ENCODE measurements at regions not wholly inside any gene's neighbourhood (a gene's known extent, or its start where the extent isn't known, plus 50 kb on each side); places are given as distances from the start of the nearest gene placed in this dataset.
A peak's percentile ranks its signal among the peaks of the same experiment; 100 is the strongest.

- TF ChIP-seq ZBTB14 (CRISPR knock-in tag; IDR thresholded peaks at IDR 0.05) = no peak
- TF ChIP-seq TEAD3 (CRISPR knock-in tag; optimal IDR thresholded peaks at IDR 0.05; ENCODE audit: borderline replicate concordance) = peak; percentile 18
- TF ChIP-seq ZNF317 (CRISPR knock-in tag; IDR thresholded peaks at IDR 0.05) = no peak
- TF ChIP-seq ATAD3A (CRISPR knock-in tag; IDR thresholded peaks at IDR 0.05) = no peak
- no peak for TF ChIP-seq RAD51 (IDR thresholded peaks at IDR 0.05; ENCODE audit: borderline replicate concordance)
- no peak for TF ChIP-seq ARNTL (CRISPR knock-in tag; IDR thresholded peaks at IDR 0.05)
- peak; percentile 50; the same call in 1 of the 2 replicates for TF ChIP-seq ZKSCAN8 (CRISPR knock-in tag; IDR thresholded peaks at IDR 0.05; ENCODE audit: borderline replicate concordance)
- TF ChIP-seq ZNF800 (CRISPR knock-in tag; IDR thresholded peaks at IDR 0.05) = no peak
- no peak for TF ChIP-seq ZNF569 (CRISPR knock-in tag; IDR thresholded peaks at IDR 0.05; ENCODE audit: borderline replicate concordance)
- TF ChIP-seq JUND (CRISPR knock-in tag; IDR thresholded peaks at IDR 0.05) = no peak
- no peak for TF ChIP-seq TOE1 (CRISPR knock-in tag; IDR thresholded peaks at IDR 0.05)
- TF ChIP-seq MLXIP (CRISPR knock-in tag; IDR thresholded peaks at IDR 0.05; ENCODE audit: borderline replicate concordance) = no peak
- TF ChIP-seq ARNT (IDR thresholded peaks at IDR 0.05) = no peak
- TF ChIP-seq PRDM4 (CRISPR knock-in tag; IDR thresholded peaks at IDR 0.05; ENCODE audit: borderline replicate concordance) = no peak
- no peak for TF ChIP-seq GFI1 (CRISPR knock-in tag; IDR thresholded peaks at IDR 0.05; ENCODE audit: borderline replicate concordance)
- TF ChIP-seq SOX13 (IDR thresholded peaks at IDR 0.05) = no peak
- peak in 1 of 2 experiments; percentile 32; a peak in 1 of 4 replicates for TF ChIP-seq SOX13 (CRISPR knock-in tag; conservative IDR thresholded peaks at IDR 0.05 in 1 of 2, IDR thresholded peaks at IDR 0.05 in 1 of 2)
- peak; percentile 36; the same call in 1 of the 2 replicates for TF ChIP-seq HDAC2 (CRISPR knock-in tag; IDR thresholded peaks at IDR 0.05)
- TF ChIP-seq HNRNPLL (IDR thresholded peaks at IDR 0.05; ENCODE audit: low read depth, low read length, poor library complexity, severe bottlenecking) = no peak
- TF ChIP-seq YY1 (IDR thresholded peaks at IDR 0.05; ENCODE audit: insufficient read depth, insufficient replicate concordance, low read depth, low read length) = peak; percentile 19
These were observed 53.7 kb upstream of the MBIP start (continued) for GRCh38 chr14:36373982-36374673.

All from HepG2 (cell line).